GM23248 (cell line): ENCODE measurements at regions not wholly inside any gene's neighbourhood (a gene's known extent, or its start where the extent isn't known, plus 50 kb on each side); places are given as distances from the start of the nearest gene placed in this dataset.

ENCODE experiments used
- DNase-seq: peaks from one replicate; pipeline ENCODE4 v3.0.0-alpha.2; 2015
- H2AFZ ChIP-seq: fragments of 200-600 bp; sonication (generic); 2 replicates; pipeline ENCODE4 v1.6.1; 2016; ENCODE audit warnings: antibody characterized with exemption
- H3F3A ChIP-seq: fragments of 200-600 bp; sonication (generic); 2 replicates; pipeline ENCODE4 v1.6.1; 2016; ENCODE audit warnings: mild to moderate bottlenecking, antibody characterized with exemption, mixed run types; ENCODE audit not compliant: insufficient read depth
- H3K27ac ChIP-seq: fragments of 200-600 bp; sonication (generic); 2 replicates; pipeline ENCODE4 v1.5.1; 2016; ENCODE audit warnings: mild to moderate bottlenecking
- H3K27me3 ChIP-seq: fragments of 200-600 bp; sonication (generic); replicated peaks from 2 replicates; pipeline ENCODE4 v1.6.1; 2016; ENCODE audit warnings: mild to moderate bottlenecking; ENCODE audit not compliant: insufficient read depth
- H3K36me3 ChIP-seq: fragments of 200-600 bp; sonication (generic); 2 replicates; pipeline ENCODE4 v1.6.1; 2016; ENCODE audit warnings: low read depth, mild to moderate bottlenecking
- H3K4me1 ChIP-seq: fragments of 200-600 bp; sonication (generic); 2 replicates; pipeline ENCODE4 v1.6.1; 2016; ENCODE audit warnings: mild to moderate bottlenecking; ENCODE audit not compliant: insufficient read depth
- H3K4me2 ChIP-seq: fragments of 200-600 bp; sonication (generic); one replicate; pipeline ENCODE4 v1.6.1; 2016; ENCODE audit warnings: mild to moderate bottlenecking; ENCODE audit not compliant: unreplicated experiment
- H3K4me3 ChIP-seq: fragments of 200-600 bp; sonication (generic); 2 replicates; pipeline ENCODE4 v1.5.1; 2016; ENCODE audit warnings: mild to moderate bottlenecking
- H3K79me2 ChIP-seq: fragments of 200-600 bp; sonication (generic); 2 replicates; pipeline ENCODE4 v1.6.1; 2016; ENCODE audit warnings: mild to moderate bottlenecking; ENCODE audit not compliant: insufficient read depth
- H3K9ac ChIP-seq: fragments of 200-600 bp; sonication (generic); 2 replicates; pipeline ENCODE4 v1.6.1; 2016; ENCODE audit warnings: mild to moderate bottlenecking
- H3K9me2 ChIP-seq: fragments of 200-600 bp; sonication (generic); 2 replicates; pipeline ENCODE4 v1.6.1; 2016; ENCODE audit warnings: mixed run types, mild to moderate bottlenecking, moderate library complexity; ENCODE audit not compliant: insufficient read depth
- H3K9me3 ChIP-seq: fragments of 200-600 bp; sonication (generic); one replicate; pipeline ENCODE4 v1.6.1; 2017; ENCODE audit warnings: low read depth
- H4K20me1 ChIP-seq: fragments of 200-600 bp; sonication (generic); 2 replicates; pipeline ENCODE4 v1.6.0; 2016; ENCODE audit not compliant: insufficient read depth
- EZH2 ChIP-seq: fragments of 200-600 bp; sonication (generic); IDR thresholded peaks from 2 replicates; pipeline ENCODE4 v1.6.1; 2018; ENCODE audit warnings: antibody characterized with exemption, mild to moderate bottlenecking; ENCODE audit not compliant: insufficient read depth, poor library complexity, severe bottlenecking
- EZH2phosphoT487 ChIP-seq: fragments of 200-600 bp; sonication (generic); IDR thresholded peaks from 2 replicates; pipeline ENCODE4 v1.6.1; 2018; ENCODE audit warnings: antibody characterized with exemption, moderate library complexity, mild to moderate bottlenecking, low read depth; ENCODE audit not compliant: insufficient read depth
- WGBS, 2 experiments: methylation state at CpG; one replicate each; pipeline ENCODE4 v1.1.6; 2015 to 2017; ENCODE audit warnings: low lambda C conversion rate in 2 of 2, low coverage in 1 of 2; ENCODE audit errors: missing lambda C conversion rate in 2 of 2; 5-methylcytosine and 5-hydroxymethylcytosine counted together
- in situ Hi-C: fragments of 300-500 bp; cut with MboI; formaldehyde crosslinking; loops from 2 replicates; pipeline ENCODE4 v1.15.0; 2020

DNA sequence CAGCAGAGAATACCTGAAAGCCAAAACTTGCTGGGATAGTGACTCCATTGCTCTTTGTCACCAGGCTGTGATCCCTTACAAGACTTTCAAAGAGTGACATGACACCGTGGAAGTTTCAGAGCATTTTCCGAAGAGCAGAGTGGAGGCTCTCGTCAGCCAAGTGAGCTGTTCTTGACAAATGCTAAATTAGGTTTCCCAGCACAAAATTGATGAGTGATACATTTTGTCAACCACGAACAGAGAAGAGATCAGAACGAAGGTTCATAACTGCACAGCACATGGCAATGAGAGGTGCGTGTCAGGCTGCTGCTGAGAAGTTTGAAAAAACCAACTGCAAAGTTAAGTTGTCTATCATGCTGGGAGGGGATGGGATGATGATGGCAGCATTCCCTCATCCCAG is 184.4 kb upstream of the C1orf174 start:
- TF ChIP-seq EZH2 (no peak), EZH2phosphoT487 (no peak)

DNA sequence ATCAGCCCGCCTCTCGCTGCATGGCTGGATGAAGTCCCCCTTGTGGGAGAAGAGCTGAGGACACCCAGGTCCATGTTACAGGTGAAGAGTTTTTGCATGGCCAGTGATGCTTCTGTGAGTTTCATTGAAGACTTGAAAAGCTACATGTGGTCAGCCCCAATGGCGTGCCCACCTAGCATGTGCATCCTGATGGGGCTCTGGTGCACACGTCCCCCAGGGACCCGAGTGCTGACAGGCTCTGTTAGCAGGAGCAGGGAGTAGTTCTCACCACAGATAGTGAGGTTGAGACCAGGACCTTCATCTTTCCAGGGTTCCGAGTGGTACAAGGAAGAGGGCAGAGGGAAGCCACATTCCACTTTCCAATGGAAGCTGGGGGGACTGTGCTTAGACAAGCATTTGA is 184.8 kb upstream of the C1orf174 start:
- H3K9me3 ChIP-seq = no peaks in the 10 kb centered on the region
- H3K4me3 ChIP-seq = no peak overlapping the region
- no peak for TF ChIP-seq EZH2phosphoT487
- no peak for TF ChIP-seq EZH2
- no peak overlapping the region for H3K9ac ChIP-seq
- no peak overlapping the region for H3K4me2 ChIP-seq
- H3K4me1 ChIP-seq = no peaks in the 10 kb centered on the region
- no peaks in the 10 kb centered on the region for H3K9me2 ChIP-seq
- H3F3A ChIP-seq = no peaks in the 10 kb centered on the region
- in situ Hi-C loops = no loop called here
- H3K36me3 ChIP-seq = no peaks in the 10 kb centered on the region
- no peaks in the 10 kb centered on the region for H3K79me2 ChIP-seq
- H2AFZ ChIP-seq = no peak overlapping the region
- WGBS, 2 experiments = 19 to 23% methylated on average over 6 of the region's 6 CpGs
- no peaks in the 10 kb centered on the region for H3K27me3 ChIP-seq
- DNase-seq = no peak
- no peaks in the 10 kb centered on the region for H4K20me1 ChIP-seq
- H3K27ac ChIP-seq = no peak overlapping the region

More for the DNA sequence above, 184.4 kb upstream of the C1orf174 start:
- WGBS, 2 experiments = 3 to 4% methylated on average over 6 of the region's 6 CpGs
- no peaks in the 10 kb centered on the region for H3K9me3 ChIP-seq
- no peak overlapping the region for H3K4me2 ChIP-seq
- H3F3A ChIP-seq = no peaks in the 10 kb centered on the region
- in situ Hi-C loops = no loop called here
- H3K36me3 ChIP-seq = no peaks in the 10 kb centered on the region
- no peaks in the 10 kb centered on the region for H3K4me1 ChIP-seq
- H3K9me2 ChIP-seq = no peaks in the 10 kb centered on the region
- no peak for DNase-seq
- no peaks in the 10 kb centered on the region for H3K79me2 ChIP-seq
- H3K27ac ChIP-seq = no peak overlapping the region
- no peaks in the 10 kb centered on the region for H4K20me1 ChIP-seq
- no peak overlapping the region for H2AFZ ChIP-seq
- H3K27me3 ChIP-seq = no peaks in the 10 kb centered on the region
- no peak overlapping the region for H3K9ac ChIP-seq
- no peak overlapping the region for H3K4me3 ChIP-seq

DNA sequence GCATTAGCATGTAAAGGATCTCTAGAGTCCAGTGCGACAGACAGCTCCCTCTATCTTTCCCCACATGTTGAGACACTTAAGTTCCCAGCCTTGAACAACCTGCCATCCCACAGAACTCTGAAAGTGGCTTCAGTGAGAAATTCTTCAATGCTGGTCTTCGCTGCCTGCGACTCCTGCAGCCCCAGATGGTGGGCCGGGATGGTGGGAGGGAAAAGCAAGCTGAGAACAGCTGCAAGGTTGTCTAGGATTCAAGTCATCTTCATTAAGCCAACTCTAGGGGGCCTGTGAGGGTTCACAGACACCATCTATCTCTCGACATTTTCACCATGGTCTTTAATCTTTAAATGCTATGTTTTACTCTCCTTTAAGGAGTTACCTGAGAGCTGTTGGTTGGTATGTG is 185.5 kb upstream of the C1orf174 start:
- no peaks in the 10 kb centered on the region for H3K79me2 ChIP-seq
- H3K4me3 ChIP-seq = no peak overlapping the region
- no peak overlapping the region for H3K4me2 ChIP-seq
- in situ Hi-C loops = no loop called here
- no peaks in the 10 kb centered on the region for H3K9me3 ChIP-seq
- no peaks in the 10 kb centered on the region for H3K4me1 ChIP-seq
- H3K9ac ChIP-seq = no peak overlapping the region
- no peaks in the 10 kb centered on the region for H3K36me3 ChIP-seq
- no peak for TF ChIP-seq EZH2phosphoT487
- no peak for TF ChIP-seq EZH2
- no peak for DNase-seq
- no peak overlapping the region for H2AFZ ChIP-seq
- no peak overlapping the region for H3K27ac ChIP-seq
- no peaks in the 10 kb centered on the region for H3K9me2 ChIP-seq
- H4K20me1 ChIP-seq = no peaks in the 10 kb centered on the region
- H3K27me3 ChIP-seq = no peaks in the 10 kb centered on the region
- H3F3A ChIP-seq = no peaks in the 10 kb centered on the region
- WGBS, 2 experiments = 11 to 13% methylated on average over 5 of the region's 5 CpGs

GRCh38 chr1:4086085-4086850 is 186.2 kb upstream of the C1orf174 start:
- no peaks in the 10 kb centered on the region for H3K9me3 ChIP-seq
- no peaks in the 10 kb centered on the region for H3K4me1 ChIP-seq
- H3K9ac ChIP-seq = no peak overlapping the region
- H3K4me3 ChIP-seq = no peak overlapping the region
- no peak overlapping the region for H3K27ac ChIP-seq
- H4K20me1 ChIP-seq = no peaks in the 10 kb centered on the region
- H3K36me3 ChIP-seq = no peaks in the 10 kb centered on the region
- in situ Hi-C loops = no loop called here
- DNase-seq = no peak
- no peaks in the 10 kb centered on the region for H3F3A ChIP-seq
- H2AFZ ChIP-seq = no peak overlapping the region
- H3K9me2 ChIP-seq = no peaks in the 10 kb centered on the region
- H3K4me2 ChIP-seq = no peak overlapping the region
- H3K79me2 ChIP-seq = no peaks in the 10 kb centered on the region
- WGBS, 2 experiments = 48% methylated on average over 14 of the region's 14 CpGs
- TF ChIP-seq EZH2 (no peak), EZH2phosphoT487 (no peak)
- H3K27me3 ChIP-seq = no peaks in the 10 kb centered on the region

- Histone ChIP-seq H3K27me3 (no peaks in the 10 kb centered on the region), H3K9me3 (no peaks in the 10 kb centered on the region), H3K9me2 (no peaks in the 10 kb centered on the region), H3K36me3 (no peaks in the 10 kb centered on the region), H3F3A (no peaks in the 10 kb centered on the region), H3K4me2 (no peak overlapping the region), H3K79me2 (no peaks in the 10 kb centered on the region), H4K20me1 (no peaks in the 10 kb centered on the region), H3K4me1 (no peaks in the 10 kb centered on the region), H3K9ac (no peak overlapping the region), H3K27ac (no peak overlapping the region), H3K4me3 (no peak overlapping the region), H2AFZ (no peak overlapping the region)
- no peak for DNase-seq
- in situ Hi-C loops = no loop called here
- WGBS, 2 experiments = 43 to 46% methylated on average over 4 of the region's 4 CpGs
- no peak for TF ChIP-seq EZH2phosphoT487
- TF ChIP-seq EZH2 = no peak
Observed at GRCh38 chr1:4086921-4087320, 186.8 kb upstream of the C1orf174 start.
